ENCODE measurements at regions not wholly inside any gene's neighbourhood (a gene's known extent, or its start where the extent isn't known, plus 50 kb on each side); places are given as distances from the start of the nearest gene placed in this dataset.

- no peak overlapping the region for H3K4me3 ChIP-seq
- no peak for DNase-seq (ENCODE audit: low spot score)
- H3K27ac ChIP-seq, result no peak overlapping the region
- no peak for TF ChIP-seq CTCF (IDR thresholded peaks at IDR 0.05)
Measured at GRCh38 chr19:28610731-28611130, 602.2 kb downstream of the UQCRFS1 start.

- Histone ChIP-seq H3K4me3 (no peak overlapping the region), H3K27ac (no peak overlapping the region)
- no peak for DNase-seq (ENCODE audit: low spot score)
- no peak for TF ChIP-seq CTCF (IDR thresholded peaks at IDR 0.05)
Measured at GRCh38 chr19:28609944-28610343, 603.0 kb downstream of the UQCRFS1 start.

- H3K27ac ChIP-seq, result no peak overlapping the region
- H3K4me3 ChIP-seq, result no peak overlapping the region
- no peak for TF ChIP-seq CTCF (IDR thresholded peaks at IDR 0.05)
- no peak for DNase-seq (ENCODE audit: low spot score)
Measured at GRCh38 chr19:28609091-28609755, 603.7 kb downstream of the UQCRFS1 start.

- Histone ChIP-seq H3K27ac (no peak overlapping the region), H3K4me3 (no peak overlapping the region)
- TF ChIP-seq CTCF (IDR thresholded peaks at IDR 0.05), result no peak
- DNase-seq (ENCODE audit: low spot score), result no peak
Measured at GRCh38 chr19:28608292-28608691, 604.7 kb downstream of the UQCRFS1 start.

GRCh38 chr19:28607066-28607583 lies 605.8 kb downstream of the UQCRFS1 start:
- Histone ChIP-seq H3K27ac (no peak overlapping the region), H3K4me3 (no peak overlapping the region)
- no peak for DNase-seq (ENCODE audit: low spot score)
- no peak for TF ChIP-seq CTCF (IDR thresholded peaks at IDR 0.05)

GRCh38 chr19:28606269-28607032 lies 606.5 kb downstream of the UQCRFS1 start:
- Histone ChIP-seq H3K27ac (no peak overlapping the region), H3K4me3 (no peak overlapping the region)
- no peak for DNase-seq (ENCODE audit: low spot score)
- TF ChIP-seq CTCF (IDR thresholded peaks at IDR 0.05), result no peak

All from coronary artery (tissue), 2 donors.